Pancreas (tissue), 10 donors: ENCODE measurements at regions not wholly inside any gene's neighbourhood (a gene's known extent, or its start where the extent isn't known, plus 50 kb on each side); places are given as distances from the start of the nearest gene placed in this dataset.

Experiments
- ATAC-seq, 4 donors: fragments of 200-7000 bp; cut with Tn5 transposase; one replicate each; pipeline versions ENCODE4 v1.8.0 to v1.9.1; 2020; ENCODE audit warnings: mild to moderate bottlenecking in 4 of 4, moderate library complexity in 4 of 4
- DNase-seq, 6 donors: peaks; one replicate each; pipeline ENCODE4 v3.0.0-alpha.2; 2020
- FAIRE-seq: peaks from 2 replicates; lab custom pipeline; 2012; peaks lifted over from hg19 to GRCh38; lab: Jason Lieb, UNC
- H3K27ac ChIP-seq, 4 donors: fragments of 200-600 bp; sonication (generic); 1 replicate in 3 of 4; 2 replicates in 1 of 4; pipeline versions ENCODE4 v1.5.0 to v1.8.0; 2020
- H3K27me3 ChIP-seq, 4 donors: fragments of 200-600 bp; one replicate each; pipeline ENCODE4 v1.8.0; 2021
- H3K36me3 ChIP-seq, 3 donors: fragments of 200-600 bp; sonication (generic) in 1 of 3; one replicate each; pipeline versions ENCODE4 v1.5.0 to v1.8.0; 2020 to 2021
- H3K4me1 ChIP-seq, 3 donors: fragments of 200-600 bp; one replicate each; pipeline ENCODE4 v1.8.0; 2021
- H3K4me3 ChIP-seq, 4 donors: fragments of 200-600 bp; sonication (generic) in 2 of 4; one replicate each; pipeline versions ENCODE4 v1.5.0 to v1.8.0; 2020 to 2021
- H3K9me3 ChIP-seq, 4 donors: fragments of 200-600 bp; one replicate each; pipeline ENCODE4 v1.8.0; 2021
- CTCF ChIP-seq, 4 donors: fragments of 200-600 bp; sonication (generic) in 3 of 4; IDR thresholded peaks; one replicate each; pipeline versions ENCODE4 v1.5.0 to v1.8.0; 2021; ENCODE audit warnings: antibody characterized with exemption in 4 of 4
- WGBS, 2 donors: extraction: QIAGEN DNeasy Blood & Tissue Kit; methylation state at CpG; one replicate each; pipeline ENCODE4 v1.1.7; 2013; 5-methylcytosine and 5-hydroxymethylcytosine counted together
- intact Hi-C, 3 donors: fragments of 100-400 bp; cut with DNase I; formaldehyde crosslinking; loops; one replicate each; pipeline versions ENCODE4 v1.11.1 to v1.14.2; 2022
- donor health status: healthy with polysubstance abuse.
- donor health status: DM: no; HTN: no; CAD: no; lungs with moderate emphysema.
- donor health status: DM: no; HTN: no; CAD: no.
- donor health status: control.
- donor health status: control.
- donor health status: Bipolar disorder and iron deficiency.
- donor health status: DM: yes; HTN: yes; CAD: no.
- donor health status: DM: no; HTN: no; CAD: no.
- donor health status: DM: no; HTN: no; CAD: no.
- donor health status: DM: yes; HTN: yes; CAD: no.

- FAIRE-seq, result no peak
- H3K27me3 ChIP-seq, result no peaks in the 10 kb centered on the region
- TF ChIP-seq CTCF (IDR thresholded peaks at IDR 0.05), result no peak
- H3K9me3 ChIP-seq, result no peaks in the 10 kb centered on the region
- whole genome bisulfite sequencing, 2 donors, result 84 to 95% methylated on average over 2 of the region's 2 CpGs
- intact Hi-C loops, result no loop called here
- no peak for ATAC-seq
- no peaks in the 10 kb centered on the region for H3K4me1 ChIP-seq
- DNase-seq, result no peak
- H3K4me3 ChIP-seq, result no peak overlapping the region
- H3K36me3 ChIP-seq, result no peaks in the 10 kb centered on the region
- H3K27ac ChIP-seq, result no peak overlapping the region
Measured at GRCh38 chr13:107568181-107568580, 647.2 kb downstream of the LIG4 start.

- Histone ChIP-seq H3K36me3 (no peaks in the 10 kb centered on the region), H3K27me3 (no peaks in the 10 kb centered on the region), H3K4me1 (no peaks in the 10 kb centered on the region), H3K4me3 (no peak overlapping the region), H3K27ac (no peak overlapping the region), H3K9me3 (no peaks in the 10 kb centered on the region)
- TF ChIP-seq CTCF (IDR thresholded peaks at IDR 0.05), result no peak
- WGBS, 2 donors, result 24 to 26% methylated on average over 7 of the region's 7 CpGs
- DNase-seq (no peak), FAIRE-seq (no peak), ATAC-seq (no peak)
- intact Hi-C loops, result no loop called here
Measured at GRCh38 chr13:107563099-107563925, 652.0 kb downstream of the LIG4 start.

DNA sequence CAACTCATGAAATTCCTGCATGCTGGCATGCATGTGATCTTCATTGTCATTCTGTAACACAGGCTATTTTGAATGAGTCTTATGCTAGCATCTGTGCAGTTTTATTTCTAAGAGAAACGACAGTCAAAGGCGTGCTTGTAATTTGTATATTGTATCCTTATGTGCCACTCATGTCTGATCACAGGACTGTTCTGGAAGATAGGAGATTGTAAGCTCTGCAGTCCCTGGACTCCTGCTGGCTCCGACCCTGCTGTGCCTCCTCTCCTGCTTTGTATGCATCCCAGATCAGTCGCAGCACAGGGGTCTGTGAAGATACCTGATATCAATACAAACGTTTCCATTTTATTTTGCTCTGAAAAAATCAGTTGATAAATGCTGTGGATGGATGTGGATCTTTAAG, 653.1 kb downstream of the LIG4 start:
- no peak overlapping the region for H3K4me3 ChIP-seq
- TF ChIP-seq CTCF (IDR thresholded peaks at IDR 0.05), result no peak
- DNase-seq, result no peak
- H3K9me3 ChIP-seq, result no peaks in the 10 kb centered on the region
- intact Hi-C loops, result no loop called here
- ATAC-seq, result no peak
- no peaks in the 10 kb centered on the region for H3K27me3 ChIP-seq
- H3K27ac ChIP-seq, result no peak overlapping the region
- no peaks in the 10 kb centered on the region for H3K36me3 ChIP-seq
- no peak for FAIRE-seq
- WGBS, 2 donors, result 47 to 56% methylated on average over 5 of the region's 5 CpGs
- H3K4me1 ChIP-seq, result no peaks in the 10 kb centered on the region

DNA sequence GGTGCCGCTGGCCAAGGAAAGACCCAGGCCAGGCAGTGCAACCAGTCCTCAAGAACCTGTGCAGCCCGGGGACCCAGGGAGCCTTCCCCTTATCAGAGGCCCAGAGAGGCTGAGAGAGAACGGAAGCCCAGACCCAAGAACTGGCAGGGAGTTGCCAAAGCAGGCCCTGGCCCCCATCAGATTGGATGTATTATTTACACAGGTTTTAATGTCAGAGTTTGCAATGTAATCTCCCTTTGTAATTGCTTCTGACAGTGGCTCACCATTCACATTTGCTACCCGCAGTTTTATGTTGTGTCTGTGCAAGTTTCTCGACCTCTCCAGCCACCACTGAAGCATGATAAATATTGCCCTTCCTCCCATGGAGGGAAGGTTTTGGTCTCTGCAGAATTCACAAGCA, 660.9 kb downstream of the LIG4 start:
- no peaks in the 10 kb centered on the region for H3K27me3 ChIP-seq
- no peak for TF ChIP-seq CTCF (IDR thresholded peaks at IDR 0.05)
- no peak overlapping the region for H3K4me3 ChIP-seq
- FAIRE-seq (no peak), ATAC-seq (no peak), DNase-seq (no peak)
- H3K4me1 ChIP-seq, result no peaks in the 10 kb centered on the region
- no peaks in the 10 kb centered on the region for H3K36me3 ChIP-seq
- H3K27ac ChIP-seq, result no peak overlapping the region
- intact Hi-C loops, result no loop called here
- H3K9me3 ChIP-seq, result no peaks in the 10 kb centered on the region
- WGBS, 2 donors, result 54 to 63% methylated on average over 5 of the region's 5 CpGs

- Histone ChIP-seq H3K36me3 (no peaks in the 10 kb centered on the region), H3K9me3 (no peaks in the 10 kb centered on the region), H3K27ac (no peak overlapping the region), H3K4me3 (no peak overlapping the region), H3K4me1 (no peaks in the 10 kb centered on the region), H3K27me3 (no peaks in the 10 kb centered on the region)
- intact Hi-C loops, result no loop called here
- WGBS, 2 donors, result 68 to 81% methylated on average over 7 of the region's 7 CpGs
- DNase-seq (no peak), FAIRE-seq (no peak), ATAC-seq (no peak)
- no peak for TF ChIP-seq CTCF (IDR thresholded peaks at IDR 0.05)
Measured at GRCh38 chr13:107553838-107554237, 661.5 kb downstream of the LIG4 start.
